HG02970 (cell line): ENCODE measurements at regions not wholly inside any gene's neighbourhood (a gene's known extent, or its start where the extent isn't known, plus 50 kb on each side); places are given as distances from the start of the nearest gene placed in this dataset.

Source experiments
- ATAC-seq: cut with Tn5 transposase; IDR thresholded peaks from one replicate; pipeline ENCODE4 v1.9.1; 2021; ENCODE audit warnings: mild to moderate bottlenecking, moderate library complexity, moderate number of reproducible peaks; ENCODE audit not compliant: unreplicated experiment, low FRiP score

DNA sequence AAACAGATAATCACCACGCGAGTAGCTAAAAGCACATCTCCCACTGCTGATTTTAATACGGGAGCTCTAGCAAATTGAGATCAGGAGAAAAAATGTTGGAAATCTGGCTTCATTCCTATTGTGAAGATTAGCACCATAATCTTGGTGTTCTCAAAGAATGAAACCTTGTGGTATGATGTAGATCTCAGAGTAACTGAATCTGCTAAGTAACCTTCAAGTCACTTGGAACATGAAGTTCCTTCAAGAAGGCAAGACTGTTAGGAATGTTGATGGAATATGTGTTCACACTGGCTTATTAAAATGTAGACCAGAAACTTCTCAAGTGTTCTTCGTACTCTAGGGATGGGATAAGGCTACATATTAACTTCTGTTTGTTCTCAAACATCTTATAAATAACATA lies 117.4 kb upstream of the CHRM3 start:
- ATAC-seq = no peak

DNA sequence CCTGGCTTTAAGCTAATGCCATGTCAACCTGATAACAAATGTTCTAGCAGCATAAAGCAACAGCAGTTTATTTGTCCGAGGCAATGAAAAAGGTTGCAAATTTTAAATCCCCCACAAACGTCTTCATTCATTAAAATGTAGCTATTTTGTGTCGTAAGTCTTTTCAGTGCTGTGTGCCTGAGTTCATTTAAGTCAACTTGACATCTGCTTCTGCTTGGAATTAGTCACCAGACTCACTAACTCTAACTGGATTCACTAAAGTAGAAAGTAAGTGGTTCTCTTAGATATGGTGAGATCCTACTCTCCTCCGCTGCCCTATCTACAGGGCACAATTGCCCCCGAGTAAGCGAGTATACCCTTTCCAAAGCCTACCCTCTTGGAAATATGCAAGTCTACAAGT lies 118.4 kb upstream of the CHRM3 start:
- no peak for ATAC-seq

DNA sequence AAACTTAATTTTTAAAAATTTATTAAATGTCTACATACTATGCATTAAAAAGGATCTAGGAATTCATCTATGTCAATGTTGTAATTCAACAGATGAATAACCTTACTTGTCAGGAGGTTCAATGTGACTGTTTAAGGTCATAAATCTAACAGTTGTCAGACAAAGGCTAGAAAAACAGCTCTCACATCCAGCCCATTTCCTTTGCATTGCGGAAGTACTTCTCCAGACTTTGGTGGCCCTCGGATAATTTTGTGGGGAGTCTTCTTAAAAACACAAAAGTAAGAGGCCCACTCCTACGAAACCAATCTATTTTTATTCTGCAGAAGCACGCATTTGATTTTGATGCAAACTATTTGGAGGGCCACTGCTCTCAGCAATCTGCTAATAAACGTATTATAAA lies 122.6 kb upstream of the CHRM3 start:
- no peak for ATAC-seq

DNA sequence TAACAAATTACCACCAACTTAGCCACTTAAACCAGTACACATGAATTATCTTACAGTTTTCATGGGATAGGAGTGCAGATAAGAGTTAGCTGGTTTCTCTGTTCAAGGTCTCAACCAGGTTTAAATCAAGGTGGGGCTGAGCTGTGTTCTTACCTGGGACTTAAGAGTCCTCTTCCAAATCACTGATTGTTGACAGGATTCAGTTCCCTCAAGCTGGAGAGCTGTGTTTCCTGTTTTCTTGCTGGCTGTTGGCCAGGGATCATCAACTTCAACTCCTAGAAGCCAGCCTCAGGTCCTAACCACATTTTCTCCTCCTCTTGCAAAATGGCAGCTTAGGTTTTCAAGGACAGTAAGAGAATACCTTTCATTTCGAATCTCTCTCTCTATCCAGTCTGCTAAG lies 123.8 kb upstream of the CHRM3 start:
- no peak for ATAC-seq

DNA sequence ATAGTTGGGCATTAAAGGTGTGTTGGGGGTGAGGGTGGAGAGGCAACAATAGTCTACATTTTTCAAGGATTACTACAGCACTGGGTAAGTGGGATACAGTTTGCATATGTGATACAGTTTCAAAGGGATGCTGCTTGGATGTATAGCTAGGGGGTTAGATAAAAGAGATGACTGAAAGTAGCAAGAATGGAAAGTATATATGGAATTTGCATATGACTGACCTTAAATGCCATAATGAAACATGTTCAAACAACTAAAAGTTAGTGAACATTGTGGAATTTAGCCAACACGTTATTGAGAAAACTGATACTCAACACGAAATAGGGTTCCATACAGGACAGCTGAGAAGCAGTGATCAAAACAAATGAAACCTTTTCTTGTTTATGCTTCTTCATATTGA lies 124.8 kb upstream of the CHRM3 start:
- no peak for ATAC-seq

DNA sequence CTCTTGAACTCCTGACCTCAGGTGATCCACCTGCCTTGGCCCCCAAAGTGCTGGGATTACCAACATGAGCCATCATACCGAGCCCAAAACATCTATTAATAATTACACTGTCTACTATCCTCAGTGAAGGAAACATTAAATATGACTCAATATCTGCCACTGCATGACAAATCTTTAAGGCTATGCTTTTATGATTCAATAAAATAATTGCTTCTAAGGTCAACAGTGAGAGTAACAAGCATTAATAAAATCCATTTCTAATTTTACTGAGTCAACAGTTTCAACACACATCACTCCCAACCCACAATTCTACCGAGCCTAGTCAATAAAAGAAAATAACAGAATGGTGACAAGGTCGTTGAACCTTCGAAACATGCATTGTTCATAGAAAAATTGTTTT lies 125.5 kb upstream of the CHRM3 start:
- ATAC-seq = no peak

DNA sequence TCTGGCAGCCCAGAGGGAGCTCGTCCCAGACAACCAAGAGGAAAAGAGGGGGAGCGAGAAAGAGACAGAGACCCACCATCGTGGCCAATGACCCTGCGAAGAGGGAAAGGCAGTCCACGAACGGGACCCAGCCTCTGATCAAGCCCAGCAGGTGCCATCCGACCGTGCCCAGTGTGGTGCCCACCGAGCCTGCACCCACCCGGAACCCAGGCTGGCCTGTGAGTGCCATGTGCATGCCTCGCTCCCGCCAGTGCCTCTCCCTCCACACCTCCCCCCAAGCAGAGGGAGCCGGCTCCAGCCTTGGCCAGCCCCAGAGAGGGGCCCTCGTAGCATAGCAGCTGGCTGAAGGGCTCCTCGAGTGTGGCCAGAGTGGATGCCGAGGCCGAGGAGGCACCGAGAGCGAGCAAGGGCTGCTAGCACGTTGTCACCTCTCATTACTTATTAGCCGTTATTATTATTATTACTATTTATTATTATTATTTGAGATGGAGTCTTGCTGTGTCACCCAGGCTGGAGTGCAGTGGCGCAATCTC lies 130.7 kb upstream of the CHRM3 start:
- ATAC-seq = no peak

DNA sequence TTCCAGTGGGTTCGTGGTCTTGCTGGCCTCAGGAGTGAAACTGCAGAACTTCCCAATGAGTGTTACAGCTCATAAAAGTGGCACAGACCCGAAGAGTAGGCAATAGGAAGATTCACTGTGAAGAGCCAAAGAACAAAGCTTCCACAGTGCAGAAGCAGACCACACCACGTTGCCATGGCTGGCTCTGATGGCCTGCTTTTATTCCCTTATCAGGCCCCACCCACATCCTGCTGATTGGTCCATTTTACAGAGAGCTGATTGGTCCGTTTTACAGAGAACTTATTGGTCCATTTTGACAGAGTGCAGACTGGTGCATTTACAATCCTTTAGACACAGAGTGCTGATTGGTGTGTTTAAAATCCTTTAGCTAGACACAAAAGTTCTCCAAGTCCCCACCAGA lies 131.4 kb upstream of the CHRM3 start:
- no peak for ATAC-seq

DNA sequence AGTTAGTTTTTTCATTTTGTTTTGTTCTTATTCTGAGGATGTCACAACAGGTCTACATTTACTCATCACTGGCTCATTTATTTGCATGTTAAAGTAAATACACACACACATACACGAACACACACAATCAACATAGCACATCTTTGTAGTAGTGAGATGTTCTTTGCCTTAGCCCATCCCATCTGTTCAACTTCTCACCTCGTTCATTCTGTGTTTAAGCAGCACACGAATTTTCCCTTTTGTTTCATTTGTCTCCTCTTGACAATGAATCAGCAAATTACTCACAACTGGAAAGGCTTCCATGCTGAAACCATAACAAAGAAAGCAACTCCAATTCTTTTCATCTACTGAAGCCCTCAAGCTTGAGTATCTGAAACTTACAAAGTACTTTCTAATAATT lies 133.3 kb upstream of the CHRM3 start:
- no peak for ATAC-seq

DNA sequence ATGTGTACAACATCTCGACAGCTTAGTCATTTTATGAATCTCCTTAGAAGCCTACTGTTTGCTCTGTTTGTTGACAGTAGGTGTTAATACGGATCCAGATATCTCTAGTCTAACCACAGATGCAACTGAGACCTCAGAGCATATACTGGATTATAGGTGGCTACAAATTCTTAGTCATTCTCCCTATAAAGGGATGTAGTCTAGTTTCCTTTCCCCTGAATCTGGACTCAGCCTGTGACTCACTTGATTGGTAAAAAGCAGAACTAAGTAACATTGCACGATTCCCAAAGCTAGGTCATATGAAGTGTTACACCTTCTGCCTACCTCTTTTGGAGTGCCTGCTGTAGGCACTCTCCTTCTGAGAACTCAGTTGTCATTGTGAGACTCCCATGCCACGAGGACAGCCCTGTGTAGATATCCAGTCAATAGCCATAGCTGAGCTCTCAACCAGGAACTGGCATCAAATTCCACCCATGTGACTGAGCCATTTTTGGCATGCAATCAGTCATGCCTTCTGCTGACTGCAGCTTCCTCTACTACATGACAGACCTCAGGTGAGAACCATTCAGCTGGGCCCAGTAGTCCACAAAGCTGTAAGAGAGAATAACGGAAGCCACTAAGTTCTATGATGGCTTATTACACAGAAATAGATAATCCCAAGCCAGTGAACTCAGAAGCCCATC lies 135.9 kb upstream of the CHRM3 start:
- no peak for ATAC-seq

DNA sequence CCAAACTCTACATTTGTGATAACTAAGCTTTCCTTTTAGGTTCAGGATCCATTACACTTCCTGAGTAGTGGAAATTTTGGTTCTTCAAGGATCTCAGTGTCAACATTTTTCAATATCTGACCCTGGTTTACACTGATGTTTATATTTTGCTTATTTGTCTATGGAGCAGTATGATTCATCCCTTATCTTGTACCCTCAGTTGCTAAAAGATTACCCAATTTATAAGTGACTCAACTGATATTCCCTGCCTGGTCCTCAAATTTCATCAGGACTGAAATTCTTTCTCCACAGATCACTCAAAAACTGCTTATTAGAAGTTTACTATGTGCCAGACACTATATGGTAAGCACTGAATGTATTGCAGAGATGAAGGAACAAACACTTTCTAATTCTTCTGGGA lies 139.1 kb upstream of the CHRM3 start:
- no peak for ATAC-seq

DNA sequence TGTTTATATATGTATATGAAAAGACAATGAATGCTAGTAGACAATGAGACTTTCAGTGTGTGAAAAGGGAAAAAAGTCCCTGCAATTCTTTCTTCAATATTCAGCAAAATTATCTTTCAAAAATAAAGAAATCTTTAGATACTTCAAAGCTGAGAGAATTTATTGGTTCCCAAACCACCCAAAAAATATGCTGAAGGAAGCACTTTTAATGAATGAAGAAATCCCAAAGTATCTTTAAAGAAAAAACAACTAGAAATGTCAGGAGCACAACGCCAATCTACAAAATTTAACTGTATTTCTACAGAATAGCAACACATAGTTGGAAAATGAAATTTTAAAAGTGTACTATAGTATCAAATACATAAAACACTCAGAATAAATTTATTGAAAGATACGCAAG lies 142.3 kb upstream of the CHRM3 start:
- ATAC-seq = no peak

DNA sequence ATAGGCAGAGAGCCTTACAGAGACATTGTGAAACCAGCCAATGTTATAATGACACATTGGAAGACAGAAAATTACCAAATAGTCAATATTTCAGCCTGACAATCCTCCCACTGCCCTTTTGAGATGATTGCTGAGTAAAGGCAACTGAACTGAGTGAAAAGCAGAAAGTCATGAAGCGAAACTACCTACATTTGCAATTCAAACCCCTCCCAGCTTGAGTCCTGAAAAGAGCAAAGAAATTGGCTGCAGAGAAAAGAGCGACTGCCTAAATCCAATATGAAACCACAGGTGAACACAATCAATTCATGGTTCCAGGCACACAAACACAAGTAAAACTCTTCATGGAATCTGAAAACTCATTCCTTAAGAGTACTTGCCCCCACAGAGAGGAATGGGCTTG lies 143.4 kb upstream of the CHRM3 start:
- no peak for ATAC-seq

DNA sequence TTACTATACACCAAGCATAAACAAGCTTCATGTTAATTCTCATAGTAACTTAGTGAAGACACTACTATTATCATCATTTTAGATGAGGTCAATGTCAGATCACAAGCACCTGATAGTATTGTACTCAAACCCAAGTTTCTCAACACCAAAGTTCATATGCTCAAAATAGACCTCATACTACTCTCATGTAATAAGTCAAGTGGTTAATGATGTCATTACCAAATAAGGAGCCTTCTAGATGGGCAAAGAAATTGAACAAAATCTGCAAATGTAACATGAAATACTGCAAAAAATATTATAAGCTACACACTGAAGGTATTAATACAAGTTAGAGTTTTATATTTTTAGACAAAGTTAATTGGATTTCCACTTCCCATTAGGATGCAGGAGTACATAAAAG lies 144.0 kb upstream of the CHRM3 start:
- no peak for ATAC-seq

DNA sequence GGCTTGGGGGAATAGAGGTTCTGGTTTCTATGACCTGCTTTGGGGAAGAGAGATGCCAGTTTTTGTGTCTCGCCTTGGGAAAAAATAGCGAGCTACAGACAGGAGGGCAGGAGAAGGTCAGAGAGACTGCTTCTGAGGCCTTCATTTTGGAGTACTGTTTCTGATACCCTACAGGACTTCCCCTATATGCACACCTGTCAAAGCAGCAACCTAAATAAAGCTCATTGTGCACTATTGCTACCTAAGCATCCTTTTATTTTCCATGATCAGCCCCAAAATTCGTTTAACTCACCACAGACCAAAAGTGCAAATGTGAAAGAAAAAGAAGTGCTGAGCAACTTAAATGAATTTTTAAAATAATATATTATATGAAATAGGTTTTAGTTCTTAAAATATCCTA lies 145.6 kb upstream of the CHRM3 start:
- ATAC-seq = no peak

DNA sequence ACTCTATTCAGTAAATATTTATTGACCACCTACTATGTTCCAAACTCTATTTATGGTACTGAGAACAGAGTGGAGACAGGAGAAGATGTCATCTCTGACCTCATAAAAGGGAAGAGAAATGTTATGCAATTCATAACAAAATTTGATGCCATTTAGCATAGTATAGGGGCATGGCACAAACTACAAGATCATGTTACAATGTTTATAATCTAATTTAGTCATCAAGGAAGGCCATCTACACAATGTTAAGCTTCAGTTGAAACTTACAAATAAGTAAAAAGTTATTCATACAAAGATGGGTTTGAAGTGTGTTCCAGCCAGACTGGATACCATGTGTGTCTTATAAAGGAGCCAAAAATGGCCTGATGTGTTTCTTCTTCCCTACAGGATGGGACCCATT lies 146.8 kb upstream of the CHRM3 start:
- no peak for ATAC-seq

DNA sequence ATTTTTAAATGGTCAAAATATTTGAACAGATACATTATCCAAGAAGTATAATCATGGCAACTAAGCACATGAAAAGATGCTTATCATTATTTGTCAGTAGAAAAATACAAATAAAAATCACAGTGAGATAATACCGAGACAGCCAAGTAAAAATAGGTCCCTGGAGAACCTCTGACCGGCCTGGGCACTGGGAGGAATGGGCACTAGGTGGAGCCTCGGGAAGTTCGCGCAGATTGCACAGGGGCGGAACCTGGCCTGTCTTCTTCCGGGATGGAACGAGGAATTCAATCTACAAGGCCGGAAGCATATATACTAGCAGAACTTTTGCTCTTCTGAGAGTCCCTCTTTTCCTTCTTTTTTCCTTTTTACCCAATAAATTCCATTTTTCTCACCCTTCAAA lies 148.5 kb upstream of the CHRM3 start:
- ATAC-seq = no peak

DNA sequence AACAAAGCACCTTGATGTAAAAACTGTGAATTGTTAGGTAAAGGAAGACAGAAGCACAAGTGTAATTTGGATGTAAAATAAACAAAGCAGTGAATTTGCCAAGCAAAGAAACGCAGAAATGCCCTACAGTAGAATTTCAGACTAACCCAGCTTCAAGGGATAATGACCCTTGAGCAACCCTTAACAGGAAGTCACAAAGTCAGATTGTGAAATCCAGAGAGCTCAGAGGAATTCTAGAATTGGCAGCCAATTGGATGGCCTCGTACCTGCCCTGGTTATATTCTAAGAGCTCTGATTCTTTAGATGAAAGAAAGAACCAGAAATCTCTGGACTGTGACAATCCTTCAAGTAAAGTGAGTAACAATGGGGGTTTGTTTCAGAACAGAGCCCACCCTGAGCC lies 152.7 kb upstream of the CHRM3 start:
- ATAC-seq = no peak

DNA sequence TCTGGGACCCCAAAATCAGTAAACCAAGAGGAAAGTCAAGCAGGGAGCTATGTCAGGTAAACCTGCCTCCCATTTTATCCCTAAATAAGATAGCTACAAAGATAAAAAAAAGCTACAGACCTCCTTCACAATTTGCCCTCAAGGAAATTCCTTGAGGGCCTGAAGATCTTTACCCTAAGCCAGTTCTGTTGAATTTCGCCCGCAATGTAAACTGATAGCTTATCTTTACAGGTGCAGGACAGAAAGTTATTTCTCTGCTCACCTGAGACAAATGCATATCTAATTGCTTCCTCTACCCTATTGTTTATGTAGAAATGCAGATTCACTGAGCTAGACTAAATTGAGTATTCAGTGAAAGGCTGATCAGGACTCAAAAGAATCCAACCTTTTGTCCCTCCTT lies 153.4 kb upstream of the CHRM3 start:
- no peak for ATAC-seq

DNA sequence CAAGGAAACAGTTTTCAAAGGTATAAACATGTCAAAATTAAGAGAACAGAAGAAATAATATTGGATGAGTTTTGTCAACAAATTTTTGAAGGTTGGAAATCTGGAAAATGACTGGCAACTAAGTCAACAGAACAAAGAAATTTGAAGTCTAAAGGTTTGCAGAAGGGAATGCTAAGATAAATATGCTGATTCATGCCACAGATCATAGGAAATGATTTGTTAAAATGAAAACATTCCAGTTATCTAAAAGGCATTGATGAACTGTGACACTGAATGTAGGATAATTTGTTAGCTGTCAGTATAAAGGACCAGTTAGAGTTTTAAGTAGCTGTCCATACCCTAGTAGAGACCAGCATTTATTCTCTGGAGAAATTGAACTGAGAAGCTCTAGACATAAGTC lies 157.9 kb upstream of the CHRM3 start:
- no peak for ATAC-seq

DNA sequence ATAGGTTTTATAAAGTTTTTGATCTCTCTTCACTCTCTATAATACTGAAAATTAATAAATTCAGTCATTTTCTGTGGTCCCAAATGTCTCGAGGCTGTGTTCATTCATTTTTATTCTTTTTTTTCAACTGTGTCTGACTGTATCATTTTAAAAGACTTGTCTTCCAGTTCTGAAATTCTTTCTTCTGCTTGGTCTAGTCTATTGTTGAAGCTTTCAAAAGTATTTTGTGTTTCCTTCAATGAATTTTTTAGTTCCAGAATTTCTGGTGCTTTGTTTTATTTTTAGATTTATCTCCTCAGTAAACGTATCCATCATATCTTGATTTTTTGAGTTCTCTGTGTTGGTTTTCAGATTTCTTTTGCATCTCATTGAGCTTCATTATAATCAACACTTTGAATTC lies 161.0 kb upstream of the CHRM3 start:
- ATAC-seq = no peak

DNA sequence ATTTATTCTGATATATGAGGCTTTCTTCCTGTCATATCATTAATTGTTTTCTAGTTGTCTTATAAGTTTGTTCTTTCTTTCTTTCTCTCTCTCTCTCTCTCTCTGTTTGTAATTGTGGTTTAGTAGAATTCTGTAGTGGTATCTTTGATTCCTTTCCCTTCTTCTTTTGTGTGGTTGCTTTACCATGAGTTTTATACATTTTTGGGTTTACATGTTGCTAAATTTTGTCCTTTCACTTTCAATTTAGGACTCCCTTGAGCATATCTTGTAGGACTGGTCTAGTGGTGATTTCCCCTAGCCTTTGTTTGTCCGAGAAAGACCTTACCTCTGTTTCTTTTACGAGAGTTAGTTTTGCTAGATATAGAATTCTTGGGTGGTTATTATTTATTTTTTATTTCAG lies 162.3 kb upstream of the CHRM3 start:
- ATAC-seq = no peak

DNA sequence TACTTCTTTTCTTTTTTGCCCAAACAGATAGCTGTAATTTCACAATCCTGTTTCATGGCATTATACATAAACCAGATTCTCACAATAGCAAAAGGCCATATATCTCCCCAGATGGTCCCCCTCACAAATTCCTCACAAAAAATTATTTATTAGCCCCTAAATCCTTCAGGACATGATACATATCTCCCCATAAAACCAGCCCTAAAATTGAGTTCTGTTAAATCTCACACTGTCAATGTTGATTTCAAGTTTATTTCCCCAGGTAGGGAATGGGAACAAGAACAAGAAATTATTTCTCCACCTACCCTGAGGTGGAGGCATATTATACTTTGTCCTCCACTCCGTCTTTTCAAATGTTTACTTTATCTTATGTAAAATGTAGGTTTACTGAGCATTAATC lies 163.4 kb upstream of the CHRM3 start:
- no peak for ATAC-seq
